LHCN-M2 (cell line): ENCODE measurements at regions not wholly inside any gene's neighbourhood (a gene's known extent, or its start where the extent isn't known, plus 50 kb on each side); places are given as distances from the start of the nearest gene placed in this dataset.
A peak's percentile ranks its signal among the peaks of the same experiment; 100 is the strongest.
"Not testable (repeated sequence)": the region's sequence is repeated elsewhere in the genome, so short reads cannot be mapped to it uniquely, and the experiment has no call there.

Experiments
- DNase-seq: peaks from one replicate; pipeline ENCODE4 v3.0.0-alpha.2; 2012; ENCODE audit warnings: low read depth

DNA sequence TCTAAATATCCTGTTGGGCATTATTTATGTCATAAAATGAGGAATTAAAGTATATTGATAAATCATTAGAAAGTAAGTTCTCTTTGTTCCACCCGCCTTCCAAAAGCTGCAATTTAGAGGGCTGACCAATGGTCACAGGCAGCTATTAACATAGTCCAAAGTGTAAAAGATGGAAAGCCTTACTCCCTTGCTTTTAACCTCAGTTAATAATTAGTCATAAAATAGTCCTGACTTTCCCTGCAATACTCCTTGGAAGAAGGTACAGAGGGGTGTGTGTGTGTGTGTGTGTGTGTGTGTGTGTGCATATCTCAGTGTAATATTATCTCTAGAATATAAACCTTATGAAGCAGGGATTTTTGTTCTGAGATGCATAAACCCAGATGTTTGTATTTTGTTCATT, 275.4 kb downstream of the FAT4 start:
- no peak for DNase-seq

DNA sequence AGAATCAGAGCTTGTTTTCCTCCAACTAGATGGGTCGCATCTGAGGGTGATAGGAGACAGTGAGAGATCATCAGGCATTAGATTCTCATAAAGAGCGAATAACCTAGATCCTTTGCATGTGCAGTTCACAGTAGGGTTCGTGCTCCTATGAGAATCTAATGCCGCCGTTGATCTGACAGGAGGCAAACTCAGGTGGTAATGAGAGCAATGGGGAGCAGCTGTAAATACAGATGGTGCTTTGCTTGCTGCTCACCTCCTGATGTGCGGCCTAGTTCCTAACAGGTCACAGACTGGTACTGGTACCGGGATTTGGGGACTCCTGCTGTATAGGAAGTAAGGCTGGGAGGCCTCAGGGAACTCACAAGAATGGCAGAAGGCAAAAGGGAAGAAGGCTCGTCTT, 276.5 kb downstream of the FAT4 start:
- no peak for DNase-seq

DNA sequence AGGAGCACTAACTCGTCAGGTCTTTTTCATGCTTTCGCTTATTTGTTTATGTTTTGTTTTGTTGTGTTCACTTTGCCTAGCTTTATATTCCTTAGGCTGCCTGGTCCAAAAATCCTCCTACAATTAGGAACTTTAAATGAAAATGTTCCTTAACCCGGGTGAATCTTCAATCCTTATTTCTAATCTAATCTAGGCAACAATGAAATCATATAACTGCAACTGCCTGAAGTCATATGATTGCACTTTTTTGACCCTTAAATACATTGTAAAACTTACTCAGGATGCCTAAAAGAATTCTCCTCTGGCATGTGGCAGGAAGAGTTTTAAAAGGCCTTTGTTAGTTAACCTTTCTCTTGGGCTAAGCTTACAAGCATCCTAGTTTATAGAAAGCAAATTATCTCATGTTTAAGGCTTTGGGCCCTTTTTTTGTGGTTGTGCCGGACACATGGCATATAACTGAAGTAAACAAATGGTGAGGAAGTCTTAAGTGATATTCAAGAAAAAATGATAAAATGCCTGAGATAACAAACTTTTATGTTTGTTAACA, 279.4 kb downstream of the FAT4 start:
- no peak for DNase-seq

DNA sequence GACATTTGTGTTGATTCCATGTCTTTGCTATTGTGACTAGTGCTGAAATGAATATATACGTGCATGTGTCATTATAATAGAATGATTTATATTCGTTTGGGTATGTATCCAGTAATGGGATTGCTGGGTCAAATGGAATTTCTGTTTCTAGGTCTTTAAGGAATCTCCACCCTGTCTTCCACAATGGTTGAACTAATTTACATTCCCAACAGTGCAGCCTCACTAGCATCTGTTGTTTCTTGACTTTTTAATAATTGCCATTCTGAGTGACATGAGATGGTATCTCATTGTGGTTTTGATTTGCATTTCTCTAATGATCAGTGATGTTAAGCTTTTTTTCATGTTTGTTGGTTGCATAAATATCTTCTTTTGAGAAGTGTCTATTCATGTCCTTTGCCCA, 291.2 kb downstream of the FAT4 start:
- DNase-seq: not testable (repeated sequence)

DNA sequence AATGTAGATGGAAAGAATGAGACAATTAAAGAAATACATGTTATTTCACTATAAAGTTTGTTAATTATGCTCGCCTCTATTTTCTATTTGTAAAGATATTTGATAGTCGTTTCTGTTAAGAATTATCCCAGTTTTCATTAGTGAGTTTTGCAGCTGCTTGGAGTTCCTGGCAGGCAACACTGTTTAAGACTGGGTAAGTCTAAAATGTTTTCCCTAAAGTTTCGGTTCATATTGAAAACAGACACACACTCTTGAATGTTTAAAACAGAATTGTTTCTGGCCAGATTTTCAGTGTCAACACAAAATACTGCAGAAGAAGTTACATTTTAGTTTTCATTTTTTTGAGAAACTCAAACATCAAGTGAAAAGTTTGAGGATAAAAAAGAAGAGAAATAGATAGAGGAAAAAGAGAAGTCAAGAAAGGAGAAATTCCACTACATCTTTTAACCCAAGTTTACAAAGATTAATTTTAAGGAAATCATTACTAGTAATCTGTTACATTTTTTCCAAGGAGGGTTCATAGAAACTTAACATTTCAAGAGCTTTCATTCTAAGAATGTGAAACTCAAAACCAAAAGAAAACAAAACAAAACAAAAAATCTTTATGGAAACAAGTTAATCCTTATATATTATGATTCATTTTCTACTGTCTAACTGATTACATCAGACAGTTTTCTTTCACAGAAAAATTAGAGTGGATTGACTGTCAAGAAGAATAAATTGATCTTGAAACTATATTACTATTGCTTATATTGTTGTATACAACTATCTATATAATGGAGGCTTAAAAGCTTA, 305.5 kb downstream of the FAT4 start:
- DNase-seq: peak; percentile 50

DNA sequence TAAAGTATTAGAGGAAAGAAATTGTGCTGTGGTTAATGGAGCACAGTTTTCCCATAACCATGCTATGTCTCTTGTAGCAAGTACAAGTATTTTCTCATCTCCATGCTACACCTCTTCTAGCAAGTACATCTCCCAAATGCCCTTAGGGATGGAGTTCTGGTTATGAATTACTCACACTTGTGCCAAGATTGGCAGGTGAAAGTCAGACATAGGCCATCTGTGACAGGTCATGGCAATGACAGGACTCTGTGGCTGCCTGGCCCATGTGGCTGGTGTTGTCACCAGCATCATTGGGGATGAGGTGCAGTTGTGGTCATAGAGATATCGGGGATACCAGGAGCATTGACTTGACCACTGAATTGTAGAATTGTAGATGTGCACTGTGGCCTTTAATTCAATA, 310.2 kb downstream of the FAT4 start:
- DNase-seq: no peak

DNA sequence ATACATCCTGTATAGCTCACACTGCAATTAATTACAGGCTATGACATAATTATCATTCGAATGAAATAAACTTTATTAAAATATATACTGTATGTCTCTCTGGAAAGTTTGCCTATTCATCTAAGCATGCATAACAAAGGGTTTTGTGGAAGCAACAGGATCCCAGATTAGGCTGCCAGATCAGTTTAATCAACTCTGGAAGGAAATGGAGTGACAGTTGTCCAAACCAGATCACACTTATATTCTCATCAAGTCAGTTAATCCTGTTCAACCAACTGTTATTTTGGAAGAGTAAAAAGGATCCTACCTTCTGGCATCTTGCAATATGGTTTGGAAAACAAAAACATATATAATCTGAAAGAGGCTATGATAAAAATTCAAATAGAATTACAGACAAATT, 312.2 kb downstream of the FAT4 start:
- no peak for DNase-seq

DNA sequence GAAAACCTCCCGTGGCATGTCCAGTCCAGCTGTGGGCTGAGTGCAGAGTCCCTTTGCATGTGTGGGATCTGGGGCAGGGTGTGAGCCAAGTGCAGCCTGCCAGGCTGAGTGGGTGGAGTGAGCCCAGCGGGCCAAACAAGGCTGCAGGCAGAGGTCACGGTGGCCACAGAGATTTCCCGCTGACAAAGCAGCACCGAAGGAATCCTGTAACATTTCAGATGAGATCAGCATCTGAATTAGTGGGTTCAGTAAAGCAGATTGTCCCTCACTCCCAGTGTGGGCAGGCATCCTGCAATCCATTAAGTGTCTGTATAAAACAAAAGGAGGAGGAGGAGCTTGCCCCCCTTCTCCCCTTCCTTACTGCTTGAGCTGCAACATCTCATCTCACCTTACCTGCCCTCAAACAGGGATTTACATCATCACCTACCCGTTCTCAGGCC, 324.4 kb downstream of the FAT4 start:
- DNase-seq: peak; percentile 23

DNA sequence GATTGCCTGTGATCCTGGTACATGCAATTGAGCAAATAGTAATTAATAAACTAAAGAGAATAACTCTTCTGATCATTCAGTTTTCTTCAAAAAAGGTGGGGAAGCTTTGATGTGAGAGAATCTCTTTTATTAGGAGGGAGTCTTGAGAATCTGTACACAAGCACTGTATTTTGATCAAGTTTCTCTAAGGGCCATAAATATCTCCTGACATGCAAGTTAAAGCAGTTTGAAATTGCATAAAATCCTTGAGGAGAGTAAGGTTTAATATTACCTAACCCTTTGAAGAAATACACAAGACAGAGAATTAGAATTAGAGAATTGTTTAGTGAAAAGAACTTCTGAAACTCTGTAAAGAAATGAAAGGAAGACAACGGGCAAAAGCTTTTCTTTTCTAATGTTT, 326.9 kb downstream of the FAT4 start:
- no peak for DNase-seq

DNA sequence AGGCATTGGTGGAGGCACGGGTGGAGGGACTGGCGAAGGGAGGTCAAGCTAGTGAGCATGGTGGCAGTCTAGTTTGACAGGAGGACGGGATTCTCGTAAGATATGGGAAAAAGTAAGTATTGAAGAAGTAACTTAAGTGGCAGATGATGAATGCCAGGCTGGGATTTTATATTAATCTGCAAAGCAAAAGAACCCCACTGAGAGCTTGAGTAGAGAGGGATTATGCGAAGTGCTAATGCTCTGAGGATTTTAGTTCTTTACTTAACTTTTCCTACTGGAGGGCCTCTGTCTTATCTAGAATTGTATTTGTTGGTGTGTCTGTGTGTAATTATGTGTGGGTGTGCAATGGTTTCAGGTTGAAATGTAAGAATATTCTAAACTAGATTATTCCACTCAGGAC, 327.9 kb downstream of the FAT4 start:
- no peak for DNase-seq

DNA sequence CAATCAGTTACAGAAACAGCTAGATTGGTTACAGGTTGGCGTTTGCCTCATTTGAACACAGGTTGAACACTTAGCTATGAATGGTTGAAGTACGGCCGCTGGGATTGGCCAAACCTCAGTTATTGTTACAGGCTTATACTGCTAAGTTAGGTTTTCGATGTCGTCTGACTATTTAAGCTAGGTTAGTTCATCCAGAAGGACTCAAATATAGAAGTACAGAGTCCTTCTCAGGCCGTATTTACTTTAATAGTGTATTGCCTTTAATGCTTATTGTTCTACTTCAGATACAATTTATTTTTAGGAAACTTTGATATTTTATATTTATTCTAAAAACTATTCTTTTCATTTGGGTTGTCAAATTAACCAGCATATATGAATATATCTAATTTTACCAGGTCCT, 334.7 kb downstream of the FAT4 start:
- no peak for DNase-seq

DNA sequence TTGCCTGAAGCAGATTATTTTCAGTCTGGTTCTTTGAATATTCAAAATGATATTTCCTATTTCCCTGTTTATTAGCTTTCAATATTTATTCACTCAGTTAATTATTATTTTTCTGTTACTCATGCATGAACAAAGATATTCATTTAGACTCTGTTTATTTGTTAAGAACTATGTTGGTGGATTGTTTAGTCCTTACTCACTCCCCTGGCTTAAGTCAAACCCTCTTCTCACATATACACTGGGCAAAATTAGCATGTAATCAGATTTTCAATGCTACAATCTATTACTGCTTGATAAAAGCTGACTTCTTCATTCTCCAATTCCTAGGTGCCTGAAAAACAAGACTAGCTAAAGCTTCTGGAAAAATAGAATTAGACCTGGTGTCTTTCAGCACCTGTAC, 335.8 kb downstream of the FAT4 start:
- no peak for DNase-seq

DNA sequence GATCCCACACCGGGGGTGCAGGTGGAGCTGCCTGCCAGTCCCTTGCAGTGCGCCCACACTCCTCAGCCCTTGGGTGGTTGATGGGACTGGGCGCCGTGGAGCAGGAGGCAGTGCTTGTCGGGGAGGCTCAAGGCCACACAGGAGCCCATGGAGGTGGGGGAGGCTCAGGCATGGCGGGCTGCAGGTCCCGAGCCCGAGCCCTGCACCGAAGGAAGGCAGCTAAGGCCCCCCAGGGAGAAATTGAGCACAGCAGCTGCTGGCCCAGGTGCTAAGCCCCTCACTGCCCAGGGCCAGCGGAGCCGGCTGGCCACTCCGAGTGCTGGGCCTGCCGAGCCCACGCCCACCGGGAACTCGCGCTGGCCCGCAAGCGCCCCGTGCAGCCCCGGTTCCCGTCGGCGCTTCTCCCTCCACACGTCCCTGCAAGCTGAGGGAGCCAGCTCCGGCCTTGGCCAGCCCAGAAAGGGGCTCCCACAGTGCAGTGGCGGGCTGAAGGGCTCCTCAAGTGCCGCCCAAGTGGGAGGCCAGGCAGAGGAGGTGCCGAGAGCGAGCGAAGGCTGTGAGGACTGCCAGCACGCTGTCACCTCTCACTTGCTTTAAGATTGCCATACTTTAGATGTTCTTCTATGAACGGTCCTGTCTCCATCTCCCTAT, 337.1 kb downstream of the FAT4 start:
- not testable (repeated sequence) for DNase-seq

DNA sequence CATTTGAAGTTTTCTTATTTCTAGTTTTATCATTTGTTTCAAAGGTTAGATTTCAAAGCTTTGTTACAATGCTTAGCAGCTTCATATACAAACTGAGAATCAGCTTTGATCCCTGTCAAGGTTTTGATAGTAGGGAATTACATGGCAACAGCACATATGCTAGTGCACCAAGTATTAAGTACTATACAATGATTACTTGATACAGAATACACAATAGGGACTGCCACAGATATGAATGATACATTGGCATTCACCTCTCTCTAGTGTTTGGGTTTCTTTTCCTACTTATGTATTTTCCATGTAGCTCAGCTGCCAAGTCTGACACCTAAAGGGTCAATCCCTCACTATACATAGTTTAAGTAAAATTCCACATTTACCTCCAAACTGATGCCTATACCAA, 344.0 kb downstream of the FAT4 start:
- DNase-seq: no peak

DNA sequence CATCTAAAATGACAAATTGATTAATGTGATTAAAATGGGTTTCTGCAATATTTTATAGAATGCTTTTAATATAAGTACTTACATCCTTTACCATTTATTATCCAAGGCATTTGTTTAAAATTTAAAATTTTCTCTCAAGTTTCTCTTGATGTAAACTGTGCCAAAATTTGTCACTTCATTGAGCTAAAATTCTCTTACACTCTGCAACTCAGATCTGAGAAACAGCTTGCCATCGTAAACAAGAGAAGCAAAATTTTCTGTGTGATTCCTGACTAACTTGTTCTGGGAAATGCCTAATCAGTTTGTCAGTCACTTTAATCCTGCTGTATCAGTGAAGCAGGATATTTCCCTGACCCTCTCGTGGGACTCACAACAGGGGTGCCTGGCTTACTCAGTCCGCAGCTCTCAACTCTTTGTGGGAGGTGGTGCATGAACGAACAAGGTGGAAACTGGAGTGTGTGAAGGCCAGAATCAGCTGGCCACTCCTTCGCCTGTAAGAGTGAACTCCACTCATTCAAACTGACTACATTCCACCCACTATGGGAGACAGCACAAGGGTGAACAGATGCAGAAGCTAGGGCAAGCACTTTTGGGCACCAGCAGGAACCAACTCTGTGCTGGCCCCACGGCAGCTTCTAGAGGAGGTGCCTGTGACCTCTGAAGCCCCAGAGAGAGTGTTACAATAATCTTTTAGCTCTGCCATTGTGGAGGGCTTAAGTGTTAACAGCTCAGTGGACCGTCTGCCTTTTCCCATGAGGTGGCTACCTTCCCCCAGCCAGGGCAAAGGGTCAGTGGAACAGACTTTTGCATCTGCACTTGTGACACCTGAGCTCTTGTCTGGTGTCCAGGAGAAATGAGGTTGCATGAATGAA, 349.4 kb downstream of the FAT4 start:
- DNase-seq: no peak

DNA sequence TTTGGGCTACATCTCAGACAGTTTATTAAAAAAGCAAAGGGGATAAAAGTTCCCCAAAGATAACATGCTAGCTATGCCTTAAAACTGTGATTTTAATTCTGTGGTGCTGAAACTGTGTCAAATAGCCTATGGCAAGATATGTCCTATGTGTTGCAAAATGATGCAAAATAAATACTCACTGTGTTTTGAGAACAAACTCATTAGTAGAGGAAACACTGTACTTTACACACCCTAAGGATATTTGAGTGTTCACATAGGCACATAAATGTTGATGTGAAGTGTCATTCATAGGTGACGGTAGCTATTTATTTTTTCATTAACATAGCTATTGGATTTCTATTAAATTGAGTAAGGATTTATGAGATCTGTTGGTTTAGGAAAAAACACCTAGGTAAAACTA, 351.9 kb downstream of the FAT4 start:
- no peak for DNase-seq

DNA sequence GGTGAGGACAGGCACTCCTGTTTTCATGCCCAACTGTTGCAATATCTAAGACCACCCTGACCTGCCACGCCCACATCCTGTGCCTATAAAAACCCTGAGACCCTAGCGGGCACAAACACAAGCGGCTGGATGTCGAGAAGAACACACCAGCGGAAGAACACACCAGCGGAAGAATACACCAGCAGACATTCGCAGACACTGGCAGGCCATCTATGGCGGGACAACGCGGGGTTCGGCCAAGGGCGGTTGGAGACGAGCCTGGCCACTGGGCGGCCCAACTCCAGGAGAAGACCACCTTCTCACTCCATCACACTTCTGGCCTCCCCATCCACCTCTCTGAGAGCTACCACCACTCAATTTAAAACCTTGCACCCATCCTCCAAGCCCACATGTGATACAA, 361.4 kb downstream of the FAT4 start:
- no peak for DNase-seq

DNA sequence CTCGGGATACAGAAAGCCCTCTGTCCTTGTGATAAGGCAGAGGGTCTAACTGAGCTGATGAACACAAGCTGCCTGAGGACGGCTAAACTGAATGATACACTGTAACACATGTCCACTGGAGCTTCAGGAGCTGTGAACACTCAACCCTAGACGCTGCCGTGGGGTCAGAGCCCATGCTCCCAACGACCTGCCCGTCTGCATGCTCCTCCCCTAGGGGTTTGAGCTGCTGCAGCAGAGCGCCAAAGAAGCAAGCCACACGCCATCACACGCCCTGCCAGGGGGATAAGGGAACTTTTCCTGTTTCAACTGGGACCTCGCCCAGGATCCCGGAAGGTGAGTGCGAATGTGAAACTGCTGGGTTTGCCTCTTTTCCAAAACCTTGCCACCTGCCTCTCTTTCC, 361.8 kb downstream of the FAT4 start:
- DNase-seq: no peak

DNA sequence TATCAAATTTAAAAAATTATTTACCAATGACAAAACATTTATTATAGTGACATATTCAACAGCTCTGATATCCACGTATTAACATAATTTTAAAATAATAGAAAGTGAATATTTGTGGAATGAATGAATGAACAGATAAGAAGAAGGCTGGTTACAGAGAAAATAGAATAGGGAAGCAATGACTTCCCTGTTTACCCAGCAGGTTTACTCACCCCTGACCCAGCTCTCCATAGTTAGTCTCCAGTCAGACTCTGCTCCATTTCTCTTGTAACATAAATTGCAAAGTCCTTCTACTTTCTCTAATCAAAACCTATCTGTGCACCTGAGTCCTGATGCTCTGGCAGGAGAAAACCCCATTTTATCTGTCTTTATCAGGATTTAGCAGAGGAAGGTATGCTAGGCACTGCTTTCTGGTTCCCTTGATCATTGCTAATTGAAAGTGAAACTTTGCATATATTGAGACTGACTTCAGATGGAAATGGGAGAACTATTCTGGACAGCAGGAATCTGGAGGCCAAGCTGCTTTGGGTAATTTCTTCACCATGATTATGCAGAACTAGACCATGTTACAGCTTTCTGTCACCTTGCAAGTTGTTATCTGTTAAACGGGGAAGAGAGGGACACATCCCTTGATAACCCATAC, 363.0 kb downstream of the FAT4 start:
- DNase-seq: no peak

DNA sequence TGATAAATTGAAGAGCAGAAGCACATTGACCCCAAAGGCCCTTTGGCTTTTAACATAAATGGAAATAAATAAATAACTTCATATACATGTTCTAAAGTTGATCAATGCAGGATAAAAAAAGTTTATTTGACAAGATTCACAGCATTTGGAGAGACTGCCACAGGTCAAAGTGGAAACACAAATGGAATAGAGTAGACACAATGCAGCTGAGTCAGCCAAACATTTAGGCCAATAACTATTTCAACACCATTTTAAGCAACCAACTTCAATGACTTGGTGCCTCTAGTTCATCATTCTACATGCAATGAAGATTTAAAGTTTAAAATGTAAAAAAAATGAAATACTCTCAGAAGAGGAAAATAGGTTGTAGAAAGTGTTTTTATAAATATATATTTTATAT, 365.2 kb downstream of the FAT4 start:
- no peak for DNase-seq

DNA sequence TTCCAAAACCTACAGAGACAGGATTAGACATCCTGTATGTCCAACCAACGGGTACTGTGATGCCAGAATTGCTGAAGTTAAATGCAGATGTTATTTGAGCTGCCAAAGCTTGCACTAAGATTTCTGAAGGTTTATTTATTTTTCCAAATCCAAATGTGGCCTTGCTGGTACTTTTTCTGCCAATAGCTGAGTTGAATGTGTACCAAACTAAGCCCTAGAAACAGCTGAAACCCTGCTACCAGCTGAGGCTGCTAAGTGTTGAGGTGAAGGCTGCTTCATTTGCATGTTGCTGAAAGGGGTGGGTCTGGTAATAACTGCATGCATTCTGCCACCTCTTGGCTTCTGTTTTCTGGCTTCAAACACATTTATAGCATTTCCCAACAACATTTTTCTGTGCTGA, 366.5 kb downstream of the FAT4 start:
- peak; percentile 56 for DNase-seq

DNA sequence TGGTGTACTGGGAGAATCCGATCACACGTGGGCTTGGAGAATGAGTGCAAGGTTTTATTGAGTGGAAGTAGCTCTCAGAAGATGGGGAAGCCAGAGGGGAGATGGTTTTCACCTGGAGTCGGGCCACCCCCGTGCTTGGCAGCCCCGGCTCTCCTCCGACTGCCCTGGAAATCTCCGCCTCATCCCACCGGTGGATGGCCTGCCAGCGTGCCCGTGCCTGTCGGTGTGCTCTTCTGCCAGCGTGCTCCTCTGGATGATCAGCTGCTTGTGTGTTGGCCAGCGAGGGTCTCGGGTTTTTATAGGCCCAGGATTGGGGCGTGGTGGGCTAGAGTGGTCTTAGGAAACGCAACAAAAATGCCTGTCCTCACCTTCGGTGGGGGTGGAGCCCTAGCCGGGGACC, 368.0 kb downstream of the FAT4 start:
- no peak for DNase-seq
